ENCODE measurements at regions not wholly inside any gene's neighbourhood (a gene's known extent, or its start where the extent isn't known, plus 50 kb on each side); places are given as distances from the start of the nearest gene placed in this dataset.
"Not testable (repeated sequence)": the region's sequence is repeated elsewhere in the genome, so short reads cannot be mapped to it uniquely, and the experiment has no call there.

- no peak for DNase-seq
Measured at GRCh38 chr3:177689077-177689476, 491.8 kb upstream of the TBL1XR1 start.

DNA sequence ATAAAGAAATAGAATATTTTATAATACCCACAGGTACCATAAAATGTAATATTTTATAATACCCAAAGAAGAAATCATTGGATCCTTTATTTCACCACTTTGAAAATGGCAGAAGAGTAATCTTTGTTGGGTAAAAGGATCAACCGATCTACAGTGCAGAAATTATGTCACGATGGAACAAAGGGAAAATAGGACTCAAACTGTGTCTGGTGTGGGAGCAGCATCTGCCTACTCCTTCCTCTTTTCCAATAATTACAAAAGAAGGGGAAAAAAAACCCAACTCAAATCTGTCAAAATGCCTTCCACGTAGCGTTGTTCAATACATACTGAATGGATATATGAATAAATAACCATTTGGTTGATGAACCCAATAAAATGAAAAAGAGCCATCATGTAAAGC, 492.6 kb upstream of the TBL1XR1 start:
- no peak for DNase-seq

- no peak for DNase-seq
Measured at GRCh38 chr3:177690306-177690705, 493.0 kb upstream of the TBL1XR1 start.

GRCh38 chr3:177692304-177692975, 495.2 kb upstream of the TBL1XR1 start:
- no peak for DNase-seq

GRCh38 chr3:177693616-177694264, 496.5 kb upstream of the TBL1XR1 start:
- DNase-seq = no peak

DNA sequence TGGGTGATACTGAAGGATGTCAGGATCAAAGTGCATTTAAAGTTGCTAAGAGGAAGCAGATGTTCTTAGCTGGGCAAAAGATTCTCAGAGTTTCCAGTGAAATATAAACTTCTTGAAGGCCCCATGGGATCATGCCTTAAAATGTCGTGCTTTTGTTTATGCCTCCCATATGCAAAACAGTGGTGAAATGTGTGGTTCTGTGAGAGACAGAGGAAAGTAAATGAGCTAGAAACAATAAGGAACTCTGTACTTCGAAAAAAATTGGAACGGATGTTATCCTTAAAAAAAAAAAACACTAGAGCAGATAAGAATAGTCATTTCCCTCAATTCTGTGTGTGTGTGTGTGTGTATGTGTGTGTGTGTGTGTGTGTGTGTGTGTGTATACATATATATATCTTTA, 497.0 kb upstream of the TBL1XR1 start:
- DNase-seq = no peak

DNA sequence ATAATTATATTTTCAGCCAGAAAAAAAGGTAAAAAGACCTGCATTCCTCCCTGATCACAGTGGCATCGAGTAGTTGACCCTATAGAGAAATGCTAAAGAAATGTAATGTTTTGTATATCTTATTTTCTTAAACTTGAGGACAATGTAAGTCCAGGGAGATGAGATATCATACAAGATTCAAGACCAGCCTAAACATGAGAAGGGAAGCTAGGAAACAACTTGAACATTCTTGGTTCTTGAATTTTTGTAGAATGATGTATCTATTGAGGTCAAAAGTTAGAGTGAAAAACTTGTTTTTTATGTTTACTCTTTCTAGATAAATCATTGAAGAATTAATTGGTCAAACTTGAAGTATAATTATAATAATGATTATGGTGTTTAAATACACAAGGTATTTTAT, 497.7 kb upstream of the TBL1XR1 start:
- no peak for DNase-seq

DNA sequence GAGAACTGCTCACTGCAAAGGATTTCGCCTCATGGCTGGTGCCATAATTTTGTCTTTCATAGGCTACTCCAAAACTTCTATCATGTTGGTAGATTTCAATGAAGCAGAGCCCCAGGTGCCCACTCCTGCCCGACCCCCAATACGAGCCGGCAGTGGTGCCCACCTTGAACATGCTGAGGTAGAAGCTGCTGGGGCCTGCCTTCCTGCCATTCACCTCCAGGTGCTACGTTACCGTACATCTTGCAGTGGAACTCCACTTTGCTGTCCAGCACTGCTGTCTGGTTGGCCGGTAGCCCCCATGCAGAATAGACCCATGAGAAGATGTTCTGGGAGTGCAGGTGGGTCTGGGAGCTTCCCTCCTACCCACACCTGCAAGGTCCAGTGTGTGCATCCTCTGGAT, 502.8 kb upstream of the TBL1XR1 start:
- no peak for DNase-seq

DNA sequence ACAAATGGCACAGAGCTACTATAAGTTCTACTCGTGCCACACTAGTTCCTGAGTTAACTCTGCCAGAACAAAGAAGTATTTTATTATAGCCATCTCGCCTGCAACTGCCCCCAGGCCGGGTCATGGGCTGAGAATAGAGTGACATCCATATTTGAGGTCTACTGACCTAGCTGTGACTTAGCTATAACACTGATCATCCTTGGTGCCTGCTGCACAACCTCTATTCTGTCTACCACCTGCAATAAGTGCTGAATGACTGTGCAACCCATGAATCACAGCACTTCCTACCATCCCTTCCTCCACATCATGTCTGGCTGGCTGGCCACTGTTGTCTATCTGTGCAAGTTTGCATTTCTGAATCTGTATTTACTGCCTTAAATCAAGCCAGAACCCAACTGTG, 506.5 kb upstream of the TBL1XR1 start:
- no peak for DNase-seq

DNA sequence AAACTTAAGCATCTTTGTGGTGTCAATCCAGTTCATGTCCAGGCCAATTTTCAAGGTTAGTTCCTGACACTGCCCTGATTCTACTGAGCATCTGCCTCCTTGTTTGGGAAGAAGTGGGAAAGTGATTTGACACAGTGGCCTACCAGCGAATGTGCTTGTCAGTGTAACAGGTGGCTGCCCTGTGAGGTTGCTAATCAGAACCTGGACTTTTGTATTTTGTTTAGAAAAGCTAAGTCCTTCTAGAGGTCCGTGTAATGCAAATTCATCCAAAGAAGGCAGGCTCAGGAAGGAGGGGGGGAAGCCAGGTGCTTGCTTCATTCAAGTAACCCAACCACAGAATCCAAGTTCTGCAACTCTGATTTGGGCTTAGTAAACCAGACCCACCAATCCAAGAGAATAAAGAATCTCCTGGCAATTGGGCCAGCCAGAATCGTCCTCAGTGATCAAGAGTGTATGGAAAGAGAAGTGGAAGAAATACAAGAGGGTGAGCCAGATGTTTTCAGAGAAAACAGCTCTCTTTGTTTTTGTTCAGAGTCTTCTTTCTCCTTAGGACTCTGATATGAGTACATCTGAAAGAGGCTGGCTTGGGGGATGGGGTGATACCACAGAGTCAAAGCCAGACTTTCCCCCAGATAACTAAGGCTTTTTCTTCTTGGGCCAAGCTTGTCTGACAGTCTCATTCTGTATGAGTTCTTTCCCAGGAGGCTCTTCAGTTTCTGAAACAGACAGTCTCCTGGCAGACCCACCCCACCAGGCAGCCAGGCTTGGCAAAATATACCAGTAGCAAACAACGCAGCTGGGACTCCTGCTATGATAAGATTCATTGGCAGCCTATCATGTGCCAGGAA, 508.9 kb upstream of the TBL1XR1 start:
- no peak for DNase-seq

DNA sequence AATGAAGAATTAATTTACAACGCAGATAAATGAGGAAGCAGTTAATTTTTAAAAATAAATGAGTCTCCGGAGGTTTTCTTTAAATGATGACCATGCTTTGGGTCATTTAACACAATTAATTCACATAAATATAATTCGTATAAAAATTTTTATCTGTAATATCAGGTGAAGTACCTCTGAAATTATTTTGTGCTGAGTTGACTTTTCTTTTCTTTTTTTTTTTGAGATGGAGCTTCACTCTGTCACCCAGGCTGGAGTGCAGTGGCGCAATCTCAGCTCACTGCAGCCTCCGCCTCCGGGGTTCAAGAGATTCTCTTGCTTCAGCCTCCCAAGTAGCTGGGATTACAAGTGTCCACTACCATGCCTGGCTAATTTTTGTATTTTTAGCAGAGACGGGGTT, 512.2 kb upstream of the TBL1XR1 start:
- not testable (repeated sequence) for DNase-seq

- no peak for DNase-seq
Measured at GRCh38 chr3:177710506-177710905, 513.2 kb upstream of the TBL1XR1 start.

GRCh38 chr3:177711637-177712036, 514.4 kb upstream of the TBL1XR1 start:
- DNase-seq = no peak

GRCh38 chr3:177713928-177714900, 516.9 kb upstream of the TBL1XR1 start:
- no peak for DNase-seq

DNA sequence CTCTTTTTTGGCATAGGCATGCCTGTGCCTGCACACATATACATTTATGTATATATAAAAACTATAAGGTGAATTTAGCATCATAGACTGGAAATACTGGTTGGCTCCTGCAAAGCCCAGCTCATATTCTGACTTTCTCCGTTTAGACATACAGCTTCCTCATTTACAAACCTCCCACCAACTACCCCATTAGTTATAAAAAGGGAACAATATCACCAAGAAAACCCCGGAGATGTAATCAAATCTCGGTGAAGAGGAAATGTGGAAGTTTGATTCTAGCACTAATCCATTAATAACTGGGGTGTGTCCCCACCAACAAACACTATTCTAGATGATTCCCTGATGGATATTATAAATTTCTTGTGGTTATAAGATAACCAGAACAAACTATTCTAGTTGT, 517.7 kb upstream of the TBL1XR1 start:
- DNase-seq = no peak

DNA sequence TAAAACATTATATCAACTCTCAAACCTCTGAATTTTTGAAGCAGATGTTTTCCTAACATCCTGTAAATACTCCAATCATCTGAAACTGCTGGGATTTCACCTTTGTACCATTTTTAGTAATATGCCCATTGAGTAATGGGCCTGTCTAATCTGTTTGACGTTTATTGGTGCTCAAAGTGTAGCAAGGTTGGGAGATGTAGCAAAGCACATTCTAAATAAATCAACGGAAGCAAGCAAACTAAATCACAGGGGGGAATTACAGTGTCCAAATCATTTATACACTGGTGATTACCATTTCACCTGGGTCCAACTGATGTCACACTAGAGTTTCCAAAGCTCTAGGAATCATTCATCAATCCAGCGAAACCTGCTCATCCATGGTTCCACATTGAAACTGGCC, 518.7 kb upstream of the TBL1XR1 start:
- DNase-seq = no peak

DNA sequence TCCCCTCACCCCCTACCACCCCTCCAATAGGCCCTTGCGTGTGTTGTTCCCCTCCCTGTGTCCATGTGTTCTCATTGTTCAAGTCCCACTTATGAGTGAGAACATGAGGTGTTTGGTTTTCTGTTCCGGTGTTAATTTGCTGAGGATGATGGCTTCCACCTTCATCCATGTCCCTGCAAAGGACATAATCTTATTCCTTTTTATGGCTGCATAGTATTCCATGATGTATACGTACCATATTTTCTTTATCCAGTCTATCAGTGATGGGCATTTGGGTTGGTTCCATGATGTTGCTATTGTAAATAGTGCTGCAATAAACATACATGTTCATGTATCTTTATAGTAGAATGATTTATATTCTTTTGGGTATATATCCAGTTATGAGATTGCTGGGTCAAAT, 523.6 kb upstream of the TBL1XR1 start:
- not testable (repeated sequence) for DNase-seq

DNA sequence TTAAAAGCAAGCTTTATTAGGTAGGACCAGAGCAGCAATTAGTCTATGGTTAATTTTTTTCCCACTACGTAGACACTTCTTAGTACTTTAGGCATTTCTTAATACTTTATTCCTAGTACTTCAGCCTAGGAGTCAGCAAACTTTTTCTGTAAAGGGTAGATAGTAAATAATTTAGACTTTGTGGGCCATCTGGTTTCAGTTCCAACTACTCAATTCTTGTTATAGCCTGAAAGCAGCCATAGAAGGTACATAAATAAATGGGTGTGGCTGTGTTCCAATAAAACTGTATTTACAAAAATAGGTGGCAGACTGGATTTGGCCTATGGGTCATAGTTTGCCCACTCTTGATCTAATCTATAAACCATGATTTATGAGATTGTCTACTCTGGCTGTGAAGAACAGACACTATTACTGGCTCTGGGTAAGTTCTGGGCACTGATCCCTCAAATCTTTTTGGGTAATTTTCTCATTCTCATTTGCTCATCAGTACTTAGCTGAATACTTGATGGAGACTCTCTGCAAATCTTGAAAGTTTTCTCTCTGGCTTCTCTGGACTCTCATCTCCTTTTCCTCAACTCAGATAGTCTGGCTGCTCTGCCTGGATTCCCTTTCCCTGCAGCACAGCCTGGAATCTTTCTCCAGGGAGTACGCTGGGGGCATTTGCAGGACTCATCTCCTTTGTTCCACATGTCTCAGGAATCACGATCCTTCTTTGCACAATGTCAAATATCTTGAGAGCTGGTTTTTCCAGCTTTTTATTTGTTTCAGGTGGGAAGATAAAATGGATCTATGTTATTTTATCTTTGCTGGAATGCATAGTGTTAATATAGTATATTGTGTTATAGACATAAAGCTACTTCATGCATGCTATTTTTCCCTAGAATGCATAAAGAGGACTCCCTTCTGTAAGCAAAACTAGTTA, 524.8 kb upstream of the TBL1XR1 start:
- DNase-seq = no peak

- DNase-seq = no peak
Measured at GRCh38 chr3:177724020-177724638, 526.8 kb upstream of the TBL1XR1 start.

DNA sequence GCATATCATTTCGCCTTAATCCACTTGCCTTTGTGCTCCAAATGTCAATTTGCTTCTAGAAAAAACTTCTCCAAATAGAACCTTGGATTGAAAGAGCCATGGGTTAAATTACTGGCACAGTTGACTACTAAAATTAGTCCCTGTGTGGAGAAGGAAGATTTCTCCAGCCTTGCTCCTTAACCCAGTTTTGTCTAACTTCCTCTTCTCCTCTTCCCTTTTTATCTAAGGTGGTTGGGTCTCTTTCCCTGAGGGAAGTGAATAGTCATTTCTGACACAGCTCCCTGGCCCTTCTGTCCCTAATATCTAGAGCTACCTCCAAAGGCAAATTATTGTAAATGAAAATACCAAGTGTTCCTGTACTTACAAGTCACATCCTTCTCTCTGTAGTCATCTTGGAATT, 527.9 kb upstream of the TBL1XR1 start:
- DNase-seq = no peak

- no peak for DNase-seq
Measured at GRCh38 chr3:177726807-177727206, 529.5 kb upstream of the TBL1XR1 start.

Measured in activated CD4-positive, alpha-beta T cell treated with anti-CD3 and anti-CD28 coated beads for 4 hours (primary cell).